Activated CD8-positive, alpha-beta memory T cell treated with anti-CD3 and anti-CD28 coated beads, Interleukin-2, amount 10 ng/mL, durations not matched to agents 7 days and 5 days (primary cell): ENCODE measurements at regions not wholly inside any gene's neighbourhood (a gene's known extent, or its start where the extent isn't known, plus 50 kb on each side); places are given as distances from the start of the nearest gene placed in this dataset.

Experiments
- ATAC-seq: fragments of 150-1000 bp; cut with Tn5 transposase; one replicate; pipeline ENCODE4 v1.10.0; 2021; ENCODE audit warnings: moderate library complexity
- CTCF ChIA-PET: fragments of 350-600 bp; sonication (Branson Sonifier 250); formaldehyde crosslinking; loops from one replicate; lab custom pipeline; 2021; ENCODE audit warnings: antibody characterized with exemption; lab: Charles Lee
- DNase-seq: peaks from one replicate; pipeline ENCODE4 v3.0.0-alpha.2; 2020
- H3K27ac Mint-ChIP-seq: one replicate; pipeline ENCODE4 v1.8.0; 2021; ENCODE audit warnings: mild to moderate bottlenecking, mixed read lengths
- H3K27me3 Mint-ChIP-seq: one replicate; pipeline ENCODE4 v1.8.0; 2021; ENCODE audit warnings: mixed read lengths
- H3K36me3 Mint-ChIP-seq: one replicate; pipeline ENCODE4 v1.8.0; 2021; ENCODE audit warnings: mild to moderate bottlenecking, mixed read lengths
- H3K4me1 Mint-ChIP-seq: one replicate; pipeline ENCODE4 v1.8.0; 2021; ENCODE audit warnings: mixed read lengths
- H3K4me3 Mint-ChIP-seq: one replicate; pipeline ENCODE4 v1.8.0; 2021; ENCODE audit warnings: mild to moderate bottlenecking, moderate library complexity, mixed read lengths
- H3K9me3 Mint-ChIP-seq: one replicate; pipeline ENCODE4 v1.8.0; 2022; ENCODE audit warnings: low read depth, mixed read lengths

DNA sequence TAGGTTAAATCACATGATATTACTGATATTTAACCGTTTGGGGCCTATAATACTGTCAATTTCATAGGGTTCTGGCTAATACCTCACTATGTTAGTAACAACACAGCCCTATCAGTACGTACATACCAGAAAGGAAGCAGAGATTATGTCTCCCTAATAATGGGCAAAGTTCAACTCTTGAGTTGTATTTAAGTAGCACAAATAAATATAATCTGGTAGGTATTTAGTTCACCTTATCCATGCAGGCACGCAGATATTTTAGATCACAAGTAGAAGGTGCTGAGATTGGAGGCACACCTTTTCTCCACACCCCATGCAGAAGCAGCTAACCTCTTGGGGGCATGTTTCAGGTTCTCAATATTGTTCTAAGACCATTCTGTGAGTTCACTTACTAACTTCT is 118.9 kb downstream of the IRS1 start:
- H3K36me3 Mint-ChIP-seq: no peaks in the 10 kb centered on the region
- no peaks in the 10 kb centered on the region for H3K9me3 Mint-ChIP-seq
- peaks cover 2% of the 10 kb centered on the region for H3K4me1 Mint-ChIP-seq
- no peak overlapping the region for H3K27ac Mint-ChIP-seq
- no peak overlapping the region for H3K4me3 Mint-ChIP-seq
- ATAC-seq (no peak), DNase-seq (no peak)
- H3K27me3 Mint-ChIP-seq: peaks cover 10% of the 10 kb centered on the region
- CTCF ChIA-PET: no interaction called here

DNA sequence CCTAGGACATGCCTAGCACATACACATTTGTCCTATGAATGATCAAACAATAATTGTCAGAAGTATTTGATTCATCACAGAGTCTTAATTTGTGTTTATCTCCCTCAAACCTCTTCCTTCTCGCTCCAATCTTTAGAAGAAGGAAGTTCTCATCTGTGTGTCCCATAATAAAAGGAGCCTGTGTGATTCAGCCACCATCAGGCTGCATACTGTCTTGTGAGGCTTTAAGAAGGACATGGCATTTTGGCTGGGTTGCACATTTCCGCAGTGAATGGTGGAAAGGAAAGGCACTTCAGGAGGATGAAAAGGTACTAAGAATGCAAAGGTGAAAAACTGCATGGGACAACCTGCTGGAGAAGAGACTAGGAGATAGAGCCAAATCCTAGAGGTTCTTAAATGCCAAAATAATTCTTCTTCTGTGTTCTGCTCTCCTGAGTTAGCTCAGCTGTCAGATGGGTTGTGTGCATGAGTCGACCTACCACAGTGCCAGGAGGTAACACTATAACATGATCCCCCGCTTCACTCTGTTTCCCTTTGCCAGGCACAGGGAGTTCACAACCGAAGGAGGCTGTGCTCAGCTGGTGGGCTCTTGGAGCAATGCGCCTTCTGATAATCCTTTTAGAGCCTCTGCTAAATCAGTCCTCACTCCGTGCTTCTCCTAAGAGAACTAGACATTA is 120.1 kb downstream of the IRS1 start:
- CTCF ChIA-PET: no interaction called here
- DNase-seq (no peak), ATAC-seq (no peak)
- Mint-ChIP-seq H3K9me3 (no peaks in the 10 kb centered on the region), H3K27ac (no peak overlapping the region), H3K4me1 (no peaks in the 10 kb centered on the region), H3K36me3 (no peaks in the 10 kb centered on the region), H3K27me3 (peaks cover 20% of the 10 kb centered on the region), H3K4me3 (no peak overlapping the region)

DNA sequence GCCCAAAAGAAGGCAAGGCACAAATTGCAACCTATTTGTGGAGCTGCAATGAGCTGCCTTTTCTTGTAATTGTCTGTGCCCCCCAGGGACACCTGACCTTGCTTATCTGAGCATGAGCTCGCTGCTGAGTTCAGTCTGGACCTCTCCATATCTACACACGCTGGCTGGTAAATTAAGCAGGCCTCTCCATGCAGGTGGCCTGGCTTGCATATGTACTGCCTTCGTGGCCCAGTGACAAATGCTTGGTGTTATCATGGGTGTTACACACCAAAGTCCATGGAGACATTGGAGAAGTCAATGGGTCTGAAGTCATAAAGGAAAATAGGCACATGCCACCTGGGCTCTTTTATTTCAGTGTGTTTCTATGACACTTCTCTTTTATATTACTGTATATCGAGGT is 121.2 kb downstream of the IRS1 start:
- Mint-ChIP-seq H3K4me1 (no peaks in the 10 kb centered on the region), H3K36me3 (no peaks in the 10 kb centered on the region), H3K27me3 (peaks cover 21% of the 10 kb centered on the region), H3K4me3 (no peak overlapping the region), H3K27ac (no peak overlapping the region), H3K9me3 (no peaks in the 10 kb centered on the region)
- ATAC-seq (no peak), DNase-seq (no peak)
- CTCF ChIA-PET: no interaction called here

DNA sequence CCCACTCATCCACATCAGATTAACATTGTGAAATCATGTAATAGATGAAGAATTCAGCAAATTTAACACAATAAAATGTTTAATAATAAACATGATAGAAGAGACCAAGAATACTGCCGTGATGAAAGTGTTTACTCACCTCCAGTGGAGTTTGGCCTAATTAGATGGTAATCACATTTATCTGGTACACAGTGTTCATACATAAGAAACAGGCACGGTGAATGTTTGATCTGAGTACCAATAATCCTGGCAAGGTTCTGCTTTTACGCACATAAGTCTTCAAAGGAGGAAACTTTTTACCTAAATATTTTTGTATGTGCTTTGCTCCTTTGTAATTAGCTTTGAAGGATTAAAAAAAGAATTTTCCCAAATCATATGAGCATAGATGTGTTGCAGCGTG is 122.5 kb downstream of the IRS1 start:
- ATAC-seq (no peak), DNase-seq (no peak)
- CTCF ChIA-PET: no interaction called here
- H3K27ac Mint-ChIP-seq: no peak overlapping the region
- no peak overlapping the region for H3K4me3 Mint-ChIP-seq
- peaks cover 5% of the 10 kb centered on the region for H3K4me1 Mint-ChIP-seq
- H3K36me3 Mint-ChIP-seq: no peaks in the 10 kb centered on the region
- H3K27me3 Mint-ChIP-seq: peaks cover 29% of the 10 kb centered on the region
- H3K9me3 Mint-ChIP-seq: no peaks in the 10 kb centered on the region

DNA sequence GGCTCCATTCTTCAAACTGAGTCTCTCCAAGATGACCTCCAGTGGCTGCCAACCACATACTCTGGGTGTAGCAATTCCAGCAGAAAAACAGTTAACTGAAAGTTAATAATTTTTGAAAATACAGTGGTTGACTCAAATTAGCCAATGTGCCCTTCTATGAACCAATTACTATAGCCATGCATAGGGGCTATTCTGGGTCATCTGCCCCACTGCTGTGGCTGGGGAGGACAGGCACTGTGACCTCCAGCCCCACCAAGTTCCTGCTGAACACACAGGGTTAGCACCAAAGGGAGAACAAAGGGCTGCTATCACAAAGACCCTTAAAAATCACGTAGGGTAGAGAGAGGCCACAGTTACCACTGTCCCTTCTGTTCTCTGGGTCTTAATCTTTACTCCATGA is 123.0 kb downstream of the IRS1 start:
- CTCF ChIA-PET: no interaction called here
- Mint-ChIP-seq H3K27ac (no peak overlapping the region), H3K27me3 (peaks cover 33% of the 10 kb centered on the region)

DNA sequence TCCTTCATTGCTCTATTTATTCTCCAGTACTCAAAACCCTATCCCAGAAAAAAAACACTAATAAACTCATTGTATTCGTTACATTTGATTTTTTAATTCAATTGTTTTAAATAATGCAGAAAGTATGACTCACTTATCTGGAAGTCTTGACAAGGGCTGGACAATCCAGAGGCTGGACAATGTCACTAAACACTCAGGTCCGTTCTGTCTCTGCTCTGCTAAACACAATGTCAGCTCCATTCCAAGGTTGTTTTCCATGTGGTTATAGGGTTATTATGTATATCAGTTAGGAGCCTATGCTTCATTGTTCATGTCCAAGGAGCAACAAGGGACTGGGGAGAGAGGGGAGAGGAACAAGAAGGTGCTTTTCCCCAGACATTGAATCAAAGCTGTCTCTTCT is 125.5 kb downstream of the IRS1 start:
- no peak for ATAC-seq
- H3K27ac Mint-ChIP-seq: no peak overlapping the region

More for the DNA sequence above, 123.0 kb downstream of the IRS1 start:
- DNase-seq: no peak
- H3K9me3 Mint-ChIP-seq: no peaks in the 10 kb centered on the region
- ATAC-seq: no peak
- H3K4me1 Mint-ChIP-seq: peaks cover 5% of the 10 kb centered on the region
- H3K4me3 Mint-ChIP-seq: no peak overlapping the region
- H3K36me3 Mint-ChIP-seq: no peaks in the 10 kb centered on the region

DNA sequence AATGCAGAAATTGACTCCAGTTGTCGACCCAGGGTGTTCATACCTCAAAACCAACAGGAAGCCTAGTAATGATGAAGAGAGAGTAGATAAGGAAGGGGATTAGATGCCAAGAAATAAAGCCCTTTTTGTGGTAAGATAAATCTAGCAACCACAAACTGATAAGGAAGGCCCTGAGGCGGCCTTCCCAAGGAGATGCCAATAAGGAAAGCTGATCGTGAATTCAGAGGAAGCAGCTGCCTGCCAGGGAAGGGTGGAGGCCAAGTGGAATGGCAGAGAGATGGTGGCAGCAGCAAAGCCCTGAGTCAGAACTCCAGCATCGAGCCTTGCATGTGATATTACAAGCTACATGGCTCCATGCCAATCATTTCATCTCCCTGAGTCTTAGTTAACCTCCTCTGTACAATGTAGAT is 126.3 kb downstream of the IRS1 start:
- CTCF ChIA-PET: no interaction called here
- Mint-ChIP-seq H3K36me3 (no peaks in the 10 kb centered on the region), H3K27me3 (peaks cover 47% of the 10 kb centered on the region), H3K27ac (no peak overlapping the region), H3K4me1 (peaks cover 5% of the 10 kb centered on the region), H3K9me3 (no peaks in the 10 kb centered on the region), H3K4me3 (no peak overlapping the region)
- DNase-seq (no peak), ATAC-seq (no peak)

More for the DNA sequence above, 125.5 kb downstream of the IRS1 start:
- Mint-ChIP-seq H3K36me3 (no peaks in the 10 kb centered on the region), H3K4me3 (no peak overlapping the region), H3K9me3 (no peaks in the 10 kb centered on the region), H3K4me1 (peaks cover 5% of the 10 kb centered on the region), H3K27me3 (peaks cover 50% of the 10 kb centered on the region)
- no peak for DNase-seq
- CTCF ChIA-PET: no interaction called here

DNA sequence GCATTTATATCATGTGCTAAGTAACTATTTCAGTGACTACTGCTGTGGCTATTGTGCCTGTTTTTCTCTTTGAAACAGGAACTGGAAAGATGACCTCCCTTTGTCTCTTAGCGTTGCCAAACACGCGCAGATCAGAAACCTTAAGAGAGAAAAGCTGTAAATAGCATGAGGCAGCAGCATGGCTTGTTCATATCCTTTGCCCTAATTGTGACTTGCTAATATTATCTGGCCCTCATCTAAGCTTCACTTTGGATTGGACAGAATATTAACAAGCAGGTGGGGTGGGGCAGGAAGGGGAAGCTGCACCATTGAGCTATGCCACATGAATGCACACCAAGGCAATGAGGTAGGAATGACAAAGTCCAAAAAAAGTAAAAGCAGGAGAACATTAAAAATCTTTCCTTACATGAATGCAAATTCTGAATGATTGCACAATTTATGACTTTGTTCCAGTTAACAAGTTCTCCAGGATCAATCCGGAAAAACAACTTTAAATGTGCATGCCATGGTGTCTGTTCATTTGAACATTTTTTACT is 128.4 kb downstream of the IRS1 start:
- Mint-ChIP-seq H3K4me3 (no peak overlapping the region), H3K4me1 (peaks cover 5% of the 10 kb centered on the region), H3K27me3 (peaks cover 42% of the 10 kb centered on the region), H3K36me3 (no peaks in the 10 kb centered on the region), H3K27ac (no peak overlapping the region), H3K9me3 (no peaks in the 10 kb centered on the region)
- no peak for ATAC-seq
- no peak for DNase-seq
- CTCF ChIA-PET: no interaction called here

DNA sequence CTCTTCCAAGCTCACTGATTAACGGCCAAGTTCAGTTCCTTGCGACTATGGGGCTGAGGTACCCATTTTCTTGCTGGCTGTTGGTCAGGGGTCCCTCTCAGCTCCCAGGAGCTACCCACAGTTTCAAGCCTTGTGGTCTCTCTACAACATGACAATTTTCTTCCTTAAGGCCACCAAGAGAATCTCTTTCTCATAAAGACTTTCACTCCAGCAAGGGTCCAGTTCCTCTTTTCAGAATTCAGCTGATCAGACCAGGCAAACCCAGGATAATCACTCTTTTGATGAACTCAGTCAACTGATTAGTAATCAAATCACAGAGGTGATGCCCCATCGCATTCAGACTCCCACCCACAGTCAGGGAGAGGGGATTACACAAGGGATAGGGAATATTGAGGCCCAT is 129.7 kb downstream of the IRS1 start:
- no peaks in the 10 kb centered on the region for H3K9me3 Mint-ChIP-seq
- ATAC-seq: no peak
- H3K36me3 Mint-ChIP-seq: no peaks in the 10 kb centered on the region
- no peak for DNase-seq
- no peak overlapping the region for H3K4me3 Mint-ChIP-seq
- H3K27ac Mint-ChIP-seq: no peak overlapping the region
- peaks cover 5% of the 10 kb centered on the region for H3K4me1 Mint-ChIP-seq
- H3K27me3 Mint-ChIP-seq: peaks cover 42% of the 10 kb centered on the region
- CTCF ChIA-PET: no interaction called here

DNA sequence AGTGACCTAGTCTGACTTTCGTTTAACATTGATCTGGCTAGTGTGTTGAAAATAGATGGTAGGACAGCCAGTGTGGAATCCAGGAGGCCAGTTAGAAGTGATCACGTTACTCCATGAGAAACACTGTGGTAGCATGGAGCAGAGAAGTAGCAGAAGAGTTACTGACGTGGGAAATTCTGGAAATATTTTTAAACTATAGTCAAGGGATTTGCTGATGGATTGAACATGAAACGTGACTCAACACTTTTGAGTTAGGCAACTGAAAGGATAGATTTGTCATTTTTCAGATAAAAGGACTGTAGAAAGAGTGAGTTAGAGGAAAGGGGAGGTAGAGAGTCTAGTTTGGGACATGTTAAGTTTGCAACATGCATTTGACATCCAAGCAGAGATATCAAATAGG is 130.4 kb downstream of the IRS1 start:
- Mint-ChIP-seq H3K9me3 (no peaks in the 10 kb centered on the region), H3K27ac (no peak overlapping the region), H3K27me3 (peaks cover 37% of the 10 kb centered on the region), H3K4me3 (no peak overlapping the region), H3K4me1 (peaks cover 5% of the 10 kb centered on the region), H3K36me3 (no peaks in the 10 kb centered on the region)
- CTCF ChIA-PET: interaction anchor here (0.7 kb wide), 1 partner anchor 969 kb away, joined by 3 read pairs; no protein-coding TSS in a partner anchor
- ATAC-seq (no peak), DNase-seq (no peak)

DNA sequence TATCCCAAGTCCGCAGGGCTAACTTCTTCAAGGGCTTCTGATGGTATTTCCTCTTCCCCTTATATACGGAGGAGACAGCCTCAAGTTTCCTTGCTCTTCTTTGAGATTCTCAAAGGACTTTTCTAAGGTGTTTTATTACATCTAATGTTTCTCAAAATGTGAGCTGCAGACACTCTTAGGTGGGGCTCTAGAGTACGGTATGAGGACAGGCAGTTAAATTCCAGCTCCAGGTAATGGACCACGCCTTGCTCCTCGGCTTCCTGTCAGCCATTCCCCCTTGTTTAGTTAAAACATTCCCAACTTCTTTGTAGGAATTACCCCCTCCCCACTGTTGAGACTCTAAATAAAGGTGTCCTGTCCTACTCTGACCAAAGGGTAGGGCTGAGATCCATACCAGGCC is 131.9 kb downstream of the IRS1 start:
- ATAC-seq (no peak), DNase-seq (no peak)
- H3K36me3 Mint-ChIP-seq: no peaks in the 10 kb centered on the region
- no peak overlapping the region for H3K27ac Mint-ChIP-seq
- CTCF ChIA-PET: no interaction called here
- no peaks in the 10 kb centered on the region for H3K9me3 Mint-ChIP-seq
- H3K4me3 Mint-ChIP-seq: no peak overlapping the region
- H3K4me1 Mint-ChIP-seq: no peaks in the 10 kb centered on the region
- H3K27me3 Mint-ChIP-seq: peaks cover 33% of the 10 kb centered on the region

DNA sequence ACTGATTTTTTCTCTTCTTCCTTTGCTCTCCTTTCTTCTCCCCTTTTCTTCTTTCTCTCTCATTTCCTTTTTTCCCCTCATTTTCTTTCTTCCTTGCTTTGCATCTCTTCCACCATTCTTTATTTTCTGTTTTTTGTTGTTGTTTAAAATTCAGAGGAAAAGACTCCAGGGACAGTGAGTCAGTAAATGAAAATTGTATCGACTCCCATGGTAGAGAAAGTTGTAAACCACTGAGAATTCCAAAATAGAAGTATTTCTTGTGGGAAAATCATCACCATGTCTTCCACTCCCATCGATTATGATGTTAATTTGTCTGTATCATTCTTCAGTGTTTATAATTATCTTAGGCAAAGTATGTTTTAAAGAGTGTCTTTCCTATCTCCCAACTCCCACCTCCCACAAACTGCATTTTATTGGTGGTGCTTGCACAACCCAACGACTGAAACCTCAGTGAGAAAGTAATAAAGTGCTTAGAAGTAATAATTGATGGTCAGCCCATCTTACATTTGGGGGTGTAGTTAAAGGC is 134.3 kb downstream of the IRS1 start:
- no peaks in the 10 kb centered on the region for H3K4me1 Mint-ChIP-seq
- DNase-seq: no peak
- H3K9me3 Mint-ChIP-seq: no peaks in the 10 kb centered on the region
- CTCF ChIA-PET: no interaction called here
- ATAC-seq: no peak
- peaks cover 17% of the 10 kb centered on the region for H3K27me3 Mint-ChIP-seq
- no peak overlapping the region for H3K4me3 Mint-ChIP-seq
- no peaks in the 10 kb centered on the region for H3K36me3 Mint-ChIP-seq
- H3K27ac Mint-ChIP-seq: no peak overlapping the region

DNA sequence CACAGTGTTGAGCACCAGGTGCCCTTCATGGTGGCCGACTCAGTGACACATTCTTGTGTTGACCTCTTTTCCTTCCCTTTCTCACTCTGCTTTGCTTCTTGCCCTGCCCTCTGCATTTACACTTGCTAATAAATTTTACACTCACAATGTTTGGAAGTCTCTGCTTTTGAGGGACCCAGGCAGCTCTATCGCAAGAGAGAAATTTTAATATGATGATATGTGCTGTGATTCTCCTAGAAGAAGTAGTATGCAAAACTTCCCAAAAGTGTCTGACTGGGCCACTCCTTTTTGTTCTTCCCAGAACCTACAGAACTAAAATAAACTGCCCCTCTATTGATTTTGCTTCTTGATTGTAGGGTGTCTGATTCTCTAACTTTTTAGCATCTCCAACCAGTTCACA is 135.0 kb downstream of the IRS1 start:
- no peak for ATAC-seq
- CTCF ChIA-PET: no interaction called here
- H3K36me3 Mint-ChIP-seq: no peaks in the 10 kb centered on the region
- H3K27me3 Mint-ChIP-seq: peaks cover 12% of the 10 kb centered on the region
- no peak overlapping the region for H3K27ac Mint-ChIP-seq
- no peaks in the 10 kb centered on the region for H3K9me3 Mint-ChIP-seq
- no peak for DNase-seq
- H3K4me1 Mint-ChIP-seq: no peaks in the 10 kb centered on the region
- H3K4me3 Mint-ChIP-seq: no peak overlapping the region

DNA sequence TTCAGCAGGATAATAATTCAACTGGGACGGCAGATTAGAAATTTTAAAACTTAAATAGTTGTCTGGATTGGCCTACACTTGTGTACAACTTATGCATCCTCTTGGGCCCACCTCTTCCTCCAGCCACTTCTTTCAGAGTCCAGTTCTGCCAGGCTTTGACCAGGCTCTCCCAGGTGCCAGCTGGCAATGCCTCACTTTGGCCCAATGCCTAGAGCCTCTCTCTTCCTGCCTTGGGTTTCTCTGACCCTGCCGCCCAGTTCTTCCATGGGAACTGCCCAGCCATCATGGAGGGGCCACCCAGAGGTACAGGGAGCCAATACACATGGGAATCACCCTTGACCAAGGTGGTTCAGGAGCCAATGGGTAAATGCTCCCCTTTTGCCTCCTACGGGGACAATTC is 135.5 kb downstream of the IRS1 start:
- H3K4me1 Mint-ChIP-seq: no peaks in the 10 kb centered on the region
- ATAC-seq: no peak
- H3K9me3 Mint-ChIP-seq: no peaks in the 10 kb centered on the region
- H3K27me3 Mint-ChIP-seq: peaks cover 10% of the 10 kb centered on the region
- H3K36me3 Mint-ChIP-seq: no peaks in the 10 kb centered on the region
- H3K27ac Mint-ChIP-seq: no peak overlapping the region
- H3K4me3 Mint-ChIP-seq: no peak overlapping the region
- CTCF ChIA-PET: no interaction called here
- DNase-seq: no peak
